ENCODE measurements at regions not wholly inside any gene's neighbourhood (a gene's known extent, or its start where the extent isn't known, plus 50 kb on each side); places are given as distances from the start of the nearest gene placed in this dataset.
"Not testable (repeated sequence)": the region's sequence is repeated elsewhere in the genome, so short reads cannot be mapped to it uniquely, and the experiment has no call there.

DNA sequence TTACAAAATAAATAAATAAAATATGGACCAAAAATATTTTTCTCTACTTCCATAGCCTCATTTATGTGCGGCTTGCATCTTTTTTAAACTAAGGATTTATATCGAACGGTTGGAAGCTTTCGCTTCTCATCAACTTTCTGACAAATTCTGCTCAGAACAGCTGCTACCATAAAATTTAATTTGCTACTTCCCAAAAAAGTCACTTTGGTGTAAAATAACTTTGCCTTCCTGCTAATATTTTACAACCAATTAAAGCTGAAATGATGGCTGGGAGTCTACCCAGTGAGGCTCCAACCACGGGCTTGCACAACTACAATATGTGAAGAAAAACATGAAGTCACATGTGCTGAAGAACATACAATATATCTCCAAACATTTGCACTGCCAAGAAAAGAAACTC lies 253.1 kb upstream of the NEBL start:
- no peak for DNase-seq (ENCODE audit: low read depth in 1 of 2, low spot score in 1 of 2)

DNA sequence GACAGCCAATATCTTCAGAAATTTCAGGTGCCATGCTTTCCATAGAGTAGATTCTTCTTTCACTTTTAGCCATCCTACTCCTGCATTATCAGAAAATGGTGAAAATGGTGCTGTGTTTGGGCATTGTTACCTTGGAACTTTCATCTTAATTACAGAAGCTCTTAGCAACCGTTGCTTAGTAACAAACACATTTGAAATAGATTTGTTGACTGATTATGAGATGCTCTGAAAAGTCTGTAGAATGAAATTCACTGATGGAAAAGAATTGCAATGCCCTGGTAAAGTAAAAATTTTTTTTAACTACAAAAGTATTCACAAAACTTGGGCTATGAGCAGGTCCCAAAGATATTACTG lies 249.3 kb upstream of the NEBL start:
- no peak for DNase-seq (ENCODE audit: low read depth in 1 of 2, low spot score in 1 of 2)

DNA sequence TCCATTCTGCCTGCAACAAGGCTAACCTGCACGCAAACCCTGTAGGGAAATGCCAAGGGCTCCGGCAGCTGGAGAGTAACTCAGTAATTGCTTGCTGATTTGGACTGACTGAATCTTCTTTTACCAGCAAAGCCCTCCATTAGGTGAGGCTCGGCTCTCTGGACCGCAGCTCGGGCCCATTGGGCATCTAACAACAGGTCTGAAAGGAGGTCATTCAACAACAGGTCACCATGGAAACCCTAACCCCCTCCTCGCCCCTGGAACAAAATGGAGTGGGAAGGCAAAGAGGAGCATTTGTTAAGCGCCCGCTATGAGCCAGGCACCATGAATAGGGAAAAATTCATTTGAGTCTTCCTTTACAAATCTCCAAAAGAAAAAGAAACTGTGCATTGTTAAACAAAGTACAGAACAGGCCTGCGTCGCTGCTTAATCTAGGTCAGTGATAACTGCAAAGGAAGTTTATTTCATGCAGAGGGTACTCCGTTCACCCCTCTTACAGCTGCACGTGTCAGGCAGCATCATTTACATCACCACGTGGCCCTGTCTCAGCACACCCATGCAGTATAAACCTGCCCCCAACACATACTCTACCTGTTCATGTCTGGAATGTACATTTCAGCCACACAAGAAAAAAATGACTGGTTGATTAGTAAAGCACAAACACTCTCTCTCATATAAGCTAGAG lies 248.8 kb upstream of the NEBL start:
- no peak for DNase-seq (ENCODE audit: low read depth in 1 of 2, low spot score in 1 of 2)

DNA sequence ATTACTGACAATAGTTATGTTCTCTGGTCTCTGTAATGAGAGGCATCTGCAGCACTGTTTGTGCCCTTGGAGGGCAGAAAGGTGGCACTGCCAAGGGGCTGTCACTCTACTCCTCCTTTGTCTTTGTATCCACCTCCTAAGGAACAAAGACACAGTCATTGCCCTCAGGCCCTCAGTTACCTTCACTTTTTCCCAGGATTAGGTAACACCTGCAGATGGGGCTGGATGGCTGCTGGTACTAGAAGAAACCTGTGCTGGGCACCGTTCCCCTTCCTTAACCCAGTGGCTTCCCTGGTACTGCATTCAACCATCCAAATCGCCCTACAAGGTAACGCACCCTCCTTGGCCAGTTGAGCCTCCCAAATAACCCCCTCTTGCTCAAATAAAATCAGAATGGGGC lies 246.9 kb upstream of the NEBL start:
- DNase-seq (ENCODE audit: low read depth in 1 of 2, low spot score in 1 of 2), result no peak

DNA sequence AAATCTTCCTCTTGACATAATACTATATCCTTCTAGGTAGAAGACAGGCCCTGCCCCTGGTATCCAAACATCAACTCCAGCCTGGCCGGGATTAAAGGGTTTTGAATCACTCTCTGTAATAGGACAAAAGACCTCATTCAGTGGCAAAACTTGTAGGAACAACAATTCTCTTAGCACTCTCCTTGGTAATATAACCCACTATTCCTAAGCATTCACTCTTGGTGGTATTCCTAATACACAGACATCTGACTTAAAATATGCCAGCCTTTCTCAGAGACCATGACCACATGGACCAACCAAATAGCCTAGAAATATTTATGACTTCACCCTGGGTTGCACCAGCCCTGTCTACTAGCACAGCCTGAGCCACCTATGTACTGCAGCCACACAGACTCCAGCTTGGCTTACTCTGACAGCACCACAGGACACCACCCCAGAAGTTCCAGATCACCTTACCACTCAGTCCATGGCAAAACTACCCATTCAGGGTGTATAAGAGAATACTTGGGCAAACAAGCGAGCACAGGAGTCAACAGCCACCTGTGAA lies 244.9 kb upstream of the NEBL start:
- no peak for DNase-seq (ENCODE audit: low read depth in 1 of 2, low spot score in 1 of 2)

DNA sequence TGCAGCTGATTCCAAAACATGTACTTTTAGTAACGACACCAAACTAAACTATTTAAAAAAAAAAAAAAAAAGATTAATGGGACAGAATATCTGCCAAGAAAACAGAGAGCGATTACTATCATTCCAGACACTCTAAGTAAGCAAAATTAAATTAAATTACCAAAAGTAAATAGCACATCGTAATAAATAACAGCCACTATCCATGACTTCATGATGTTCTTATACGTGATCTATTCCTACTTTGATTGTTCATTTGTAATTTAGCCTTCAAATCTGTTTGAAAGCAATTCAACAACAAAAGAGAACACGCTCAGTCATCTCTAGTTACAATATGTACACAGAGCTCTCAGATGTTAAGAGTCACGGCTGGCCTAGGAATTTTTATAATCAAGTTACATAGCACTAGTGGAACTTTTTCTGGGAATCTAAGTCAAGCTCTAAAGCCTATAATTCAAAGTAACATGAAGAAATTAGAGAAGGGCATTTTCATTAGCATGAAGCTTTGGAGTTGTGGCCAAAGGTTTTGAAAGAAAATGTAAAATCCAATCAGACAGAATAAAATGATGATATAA lies 241.7 kb upstream of the NEBL start:
- DNase-seq (ENCODE audit: low read depth in 1 of 2, low spot score in 1 of 2), result no peak

DNA sequence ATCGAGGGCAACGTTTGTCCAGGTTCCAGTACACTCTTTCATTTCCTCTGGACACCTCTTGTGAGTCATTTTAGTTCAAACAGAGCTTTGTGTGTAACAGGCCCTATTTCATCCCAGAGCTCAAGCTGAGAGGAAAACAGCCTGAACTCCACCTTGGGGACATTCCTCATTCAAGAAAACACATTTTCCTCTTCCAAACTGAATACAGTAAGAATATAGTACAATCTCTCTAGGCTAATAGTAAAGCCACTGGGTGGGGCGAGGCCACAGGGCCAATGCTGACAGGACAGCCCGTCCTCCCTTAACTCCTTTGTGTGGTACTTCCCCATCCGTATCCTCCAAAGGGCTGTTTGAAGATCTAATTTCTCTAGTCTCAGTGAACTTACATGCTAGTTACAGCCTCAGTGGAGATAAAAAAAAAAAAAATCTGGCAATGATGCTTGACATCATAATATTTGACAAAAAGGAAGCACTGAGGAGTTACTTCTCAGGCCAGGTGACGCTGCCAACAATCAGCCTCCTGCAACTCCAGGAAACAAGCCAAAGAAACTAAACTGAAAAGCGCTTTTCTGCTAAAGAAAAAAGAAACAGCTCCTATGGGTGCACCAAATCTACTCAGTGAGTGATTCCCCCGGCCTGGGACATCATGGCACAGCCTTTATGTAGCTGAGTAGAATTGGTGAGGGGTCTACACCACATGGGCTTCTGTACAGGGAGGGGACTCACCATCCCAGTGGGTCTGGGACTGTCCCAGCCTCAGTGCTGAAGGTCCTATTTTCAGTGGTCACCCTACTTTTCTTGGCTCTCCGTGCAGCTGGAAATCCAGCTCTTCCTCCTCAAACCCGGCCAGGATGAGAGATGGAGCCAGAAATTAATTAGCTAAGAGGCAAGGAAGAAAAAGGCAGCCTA lies 238.2 kb upstream of the NEBL start:
- DNase-seq (ENCODE audit: low read depth in 1 of 2, low spot score in 1 of 2), result no peak

DNA sequence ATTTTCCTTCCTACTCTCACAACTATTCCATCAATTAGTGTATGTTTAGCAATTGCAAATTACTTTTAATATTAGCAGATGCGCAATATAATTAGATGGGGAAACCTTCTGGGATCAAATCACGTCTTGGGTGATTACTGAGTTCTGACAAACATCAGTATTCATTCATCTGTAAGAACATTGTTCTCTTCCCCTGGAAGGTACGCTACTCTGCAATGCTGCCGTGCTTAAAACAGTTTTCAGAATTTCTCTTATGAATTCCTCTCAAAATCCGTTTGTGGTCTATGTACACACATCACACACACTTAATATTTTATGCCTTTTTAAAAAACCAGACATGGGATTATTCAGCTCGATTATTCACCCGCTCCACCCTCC lies 237.5 kb upstream of the NEBL start:
- DNase-seq (ENCODE audit: low read depth in 1 of 2, low spot score in 1 of 2), result no peak

DNA sequence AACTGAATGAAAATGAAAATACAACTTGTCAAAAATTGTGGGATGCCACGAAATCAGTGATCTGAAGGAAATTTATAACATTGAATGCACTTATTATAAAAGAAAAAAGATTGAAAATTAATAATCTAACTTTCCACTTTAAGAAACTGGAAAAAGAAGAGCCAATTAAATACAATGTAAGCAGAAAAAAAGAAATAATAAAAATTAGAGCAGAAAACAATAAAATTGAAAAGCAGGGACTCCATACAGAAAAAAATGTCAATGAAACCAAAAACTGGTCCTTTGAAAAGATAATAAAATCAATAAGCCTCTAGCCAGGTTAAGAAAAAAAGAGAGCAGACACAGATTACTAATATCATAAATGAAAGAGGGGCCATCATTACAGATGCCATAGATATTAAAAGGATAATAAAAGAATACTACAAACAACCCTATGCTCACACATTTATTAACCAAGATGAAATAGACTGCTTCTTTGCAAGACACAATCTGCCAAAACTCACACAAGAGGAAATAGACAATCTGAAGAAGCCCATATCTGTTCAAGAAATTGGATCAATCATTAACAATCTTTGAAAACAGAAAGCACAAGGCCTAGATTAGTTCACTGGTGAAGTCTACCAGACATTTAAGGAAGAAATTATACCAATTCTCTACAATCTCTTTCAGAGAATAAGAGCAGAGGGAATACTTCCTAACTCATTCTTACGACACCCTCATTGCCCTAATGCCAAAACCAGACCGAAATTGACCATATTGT lies 233.8 kb upstream of the NEBL start:
- DNase-seq (ENCODE audit: low read depth in 1 of 2, low spot score in 1 of 2), result no peak

DNA sequence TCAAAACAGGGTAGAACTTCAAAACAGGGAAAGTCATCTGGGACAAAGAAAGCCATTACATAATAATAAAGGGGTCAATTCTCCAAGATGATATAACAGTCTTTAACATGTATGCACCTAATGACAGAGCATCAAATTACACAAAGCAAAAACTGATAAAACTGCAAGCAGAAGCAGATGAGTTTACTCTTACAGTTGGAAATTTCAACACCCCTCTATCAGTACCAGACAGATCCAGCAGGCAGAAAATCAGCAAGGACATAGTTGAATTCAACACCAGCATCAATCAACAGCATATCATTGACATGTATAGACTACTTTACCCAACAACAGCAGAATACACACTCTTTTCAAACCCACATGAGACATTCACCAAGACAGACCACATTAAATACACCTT lies 233.0 kb upstream of the NEBL start:
- DNase-seq (ENCODE audit: low read depth in 1 of 2, low spot score in 1 of 2), result no peak

DNA sequence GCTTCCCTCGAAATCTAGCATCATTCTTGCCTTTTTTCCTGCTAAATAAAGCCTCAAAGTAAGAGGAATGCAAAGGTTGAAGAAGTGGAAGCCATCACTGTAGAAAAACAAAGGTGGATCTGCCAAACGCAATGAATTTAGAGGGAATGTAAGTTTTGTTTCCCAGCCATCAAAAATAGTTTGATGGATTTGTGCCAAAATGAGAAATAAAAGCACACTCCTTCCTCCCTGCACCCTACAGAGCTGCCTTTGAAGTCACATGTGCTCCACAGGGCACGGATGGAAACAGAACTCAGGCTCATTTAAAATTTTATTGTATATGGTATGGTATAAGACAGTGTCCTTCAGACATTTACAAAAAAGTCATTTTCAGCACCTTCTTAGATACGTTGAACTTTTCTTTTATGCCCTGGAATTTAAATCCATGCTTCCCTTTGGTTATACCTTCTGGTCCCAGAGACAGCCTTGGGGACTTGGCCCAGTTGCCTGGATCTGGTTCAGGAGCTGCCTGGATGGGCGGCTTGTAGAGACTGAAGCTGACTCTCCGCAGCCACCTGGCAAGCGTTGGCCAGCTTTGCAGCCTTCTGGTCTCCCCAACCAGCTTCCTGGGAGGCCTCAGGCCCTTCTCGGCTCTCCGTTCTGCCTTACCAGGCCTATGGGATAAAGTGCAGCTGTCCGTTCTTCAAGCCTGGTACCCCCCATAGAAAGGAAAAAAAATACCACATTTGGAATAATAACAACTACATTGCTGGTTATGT lies 228.5 kb upstream of the NEBL start:
- DNase-seq (ENCODE audit: low read depth in 1 of 2, low spot score in 1 of 2), result no peak

DNA sequence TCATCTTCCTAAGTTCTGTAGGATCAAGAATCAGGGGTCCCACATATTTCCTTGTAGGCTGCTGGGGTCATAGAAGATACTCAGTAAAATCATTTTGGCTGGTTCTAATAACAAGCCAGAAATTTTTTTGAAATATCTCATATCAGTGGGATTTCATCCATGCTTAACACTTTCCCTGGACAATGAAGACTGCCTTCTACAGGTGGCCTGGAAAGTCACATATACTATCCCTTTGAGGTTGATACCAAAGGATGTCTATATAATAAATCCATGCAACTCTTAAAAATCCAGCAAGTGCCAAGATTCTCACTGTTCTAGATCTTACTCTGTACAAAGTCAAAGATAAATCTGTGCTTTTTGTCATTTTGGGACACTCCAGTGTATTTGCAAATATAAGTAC lies 225.8 kb upstream of the NEBL start:
- DNase-seq (ENCODE audit: low read depth in 1 of 2, low spot score in 1 of 2), result no peak

DNA sequence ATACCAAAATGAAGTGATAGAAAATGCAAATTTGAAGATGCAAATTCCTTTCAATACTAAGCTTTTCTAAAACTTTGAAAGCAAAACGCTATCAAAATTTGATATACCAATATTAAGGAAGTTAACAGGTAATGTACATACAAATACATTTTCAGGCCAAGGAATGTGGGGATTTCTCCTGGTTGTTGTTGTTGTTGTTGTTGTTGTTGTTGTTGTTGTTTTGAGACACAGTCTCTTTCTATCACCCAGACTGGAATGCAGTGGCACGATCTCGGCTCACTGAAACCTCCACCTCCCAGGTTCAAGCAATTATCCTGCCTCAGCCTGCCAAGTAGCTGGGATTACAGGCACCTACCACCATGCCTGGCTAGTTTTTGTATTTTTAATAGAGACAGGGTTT lies 224.7 kb upstream of the NEBL start:
- not testable (repeated sequence) for DNase-seq (ENCODE audit: low read depth in 1 of 2, low spot score in 1 of 2)

DNA sequence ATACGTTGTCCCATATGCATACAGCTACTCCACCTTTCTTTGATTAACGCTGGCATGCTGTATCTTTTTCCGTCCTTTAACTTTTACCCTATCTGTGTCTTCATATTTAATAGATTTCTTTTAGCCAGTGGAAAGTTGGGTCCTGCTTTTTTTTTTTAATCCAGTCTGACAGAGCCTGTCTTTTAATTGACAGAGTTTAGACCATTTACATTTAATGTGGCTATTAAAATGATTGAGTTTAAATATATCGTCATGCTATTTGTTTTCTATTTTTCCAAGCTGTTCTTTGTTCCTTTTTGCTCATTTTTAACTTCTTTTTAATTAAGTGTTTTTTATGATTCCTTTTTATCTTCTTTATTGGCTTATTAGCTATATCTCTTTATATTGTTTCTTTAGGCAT lies 217.6 kb upstream of the NEBL start:
- DNase-seq (ENCODE audit: low read depth in 1 of 2, low spot score in 1 of 2), result no peak

DNA sequence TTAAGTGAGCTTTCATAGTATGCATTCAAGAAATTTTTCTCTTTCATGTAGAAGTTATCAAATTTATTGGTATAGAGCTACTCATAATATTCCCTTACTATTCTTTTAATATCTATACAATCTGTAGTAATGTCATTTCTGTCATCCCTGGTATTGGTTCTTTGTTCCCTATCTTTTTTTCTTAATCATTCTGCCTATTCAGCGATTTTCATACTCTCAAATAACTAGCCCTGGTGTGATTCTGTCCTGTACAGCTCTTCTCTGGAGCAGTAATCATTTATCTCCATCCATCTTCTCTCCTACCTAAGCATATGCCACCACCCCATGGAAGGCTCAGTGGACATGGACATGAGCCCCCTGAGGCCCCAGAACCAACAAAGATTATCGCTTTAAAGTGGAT lies 213.2 kb upstream of the NEBL start:
- DNase-seq (ENCODE audit: low read depth in 1 of 2, low spot score in 1 of 2), result no peak

DNA sequence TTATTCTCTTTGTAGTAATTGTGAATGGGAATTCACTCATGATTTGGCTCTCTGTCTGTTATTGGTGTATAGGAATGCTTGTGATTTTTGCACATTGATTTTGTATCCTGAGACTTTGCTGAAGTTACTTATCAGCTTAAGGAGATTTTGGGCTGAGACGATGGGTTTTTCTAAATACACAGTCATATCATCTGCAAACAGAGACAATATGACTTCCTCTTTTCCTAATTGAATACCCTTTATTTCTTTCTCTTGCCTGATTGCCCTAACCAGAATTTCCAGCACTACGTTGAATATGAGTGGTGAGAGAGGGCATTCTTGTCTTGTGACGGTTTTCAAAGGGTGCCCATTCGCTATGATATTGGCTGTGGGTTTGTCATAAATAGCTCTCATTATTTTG lies 209.8 kb upstream of the NEBL start:
- DNase-seq (ENCODE audit: low read depth in 1 of 2, low spot score in 1 of 2), result not testable (repeated sequence)

DNA sequence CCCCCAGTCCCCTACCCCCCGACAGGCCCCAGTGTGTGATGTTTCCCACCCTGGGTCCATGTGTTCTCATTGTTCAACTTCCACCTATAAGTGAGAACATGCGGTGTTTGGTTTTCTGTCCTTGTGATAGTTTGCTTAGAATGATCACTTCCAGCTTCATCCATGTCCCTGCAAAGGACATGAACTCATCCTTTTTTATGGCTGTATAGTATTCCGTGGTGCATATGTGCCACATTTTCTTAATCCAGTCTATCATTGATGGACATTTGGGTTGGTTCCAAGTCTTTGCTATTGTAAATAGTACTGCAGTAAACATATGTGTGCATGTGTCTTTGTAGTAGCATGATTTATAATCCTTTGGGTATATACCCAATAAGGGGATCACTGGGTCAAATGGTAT lies 208.2 kb upstream of the NEBL start:
- not testable (repeated sequence) for DNase-seq (ENCODE audit: low read depth in 1 of 2, low spot score in 1 of 2)

DNA sequence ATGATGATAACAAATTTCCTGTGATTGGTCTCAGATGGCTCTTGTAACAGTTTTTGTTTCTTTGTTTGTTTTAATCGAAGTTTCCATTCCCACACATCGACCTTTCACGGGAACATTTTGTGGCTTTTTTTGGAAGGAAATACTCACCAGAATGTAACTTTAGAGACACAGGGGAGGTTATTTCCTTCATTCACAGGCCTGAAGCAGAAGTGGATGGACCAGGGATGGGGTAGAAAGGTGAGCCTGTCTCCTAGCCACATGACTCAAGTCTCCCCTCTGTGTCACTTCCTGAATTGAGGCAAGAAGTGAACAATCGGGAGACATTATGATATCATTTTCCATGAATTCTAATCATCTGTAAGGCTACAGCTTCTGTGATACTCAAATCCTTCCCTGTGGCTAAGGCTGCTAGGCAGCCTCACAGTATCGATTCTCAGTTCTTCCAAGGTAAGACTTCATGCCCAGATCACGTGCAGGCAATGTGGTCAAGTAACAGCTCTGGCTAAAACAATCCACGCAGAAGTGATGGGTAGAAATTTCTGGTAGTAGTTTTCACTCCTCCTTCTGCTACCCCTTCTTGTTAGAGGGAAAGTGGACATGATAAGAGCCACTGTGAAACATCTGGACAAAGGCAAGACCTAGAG lies 203.9 kb upstream of the NEBL start:
- no peak for DNase-seq (ENCODE audit: low read depth in 1 of 2, low spot score in 1 of 2)

DNA sequence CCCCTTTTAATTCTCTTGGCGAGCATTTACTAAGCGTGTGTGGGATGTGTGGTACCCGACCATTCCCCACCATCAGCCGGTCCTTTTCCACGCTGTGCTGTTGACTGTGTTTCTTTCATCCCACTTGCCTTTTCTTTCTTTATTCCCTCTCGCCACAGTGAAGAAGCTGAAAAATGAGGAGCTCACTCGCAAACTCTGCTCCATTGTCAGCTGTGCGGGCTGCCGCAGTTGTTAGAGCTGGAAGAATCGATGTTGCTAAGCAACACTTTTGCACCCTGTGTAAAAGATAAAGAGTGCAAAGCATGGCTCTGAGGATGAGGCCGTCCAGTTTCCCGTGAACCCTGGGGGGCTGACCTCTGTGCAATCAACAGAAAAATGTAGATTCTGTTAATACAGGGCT lies 203.1 kb upstream of the NEBL start:
- no peak for DNase-seq (ENCODE audit: low read depth in 1 of 2, low spot score in 1 of 2)
